VCaP (cell line): ENCODE measurements at regions not wholly inside any gene's neighbourhood (a gene's known extent, or its start where the extent isn't known, plus 50 kb on each side); places are given as distances from the start of the nearest gene placed in this dataset.

ENCODE experiments used
- H3K27ac ChIP-seq: fragments of 450-650 bp; 2 replicates; pipeline ENCODE4 v1.5.1; 2017
- TF ChIP-seq, protein P1 (sequence below): fragments of 450-650 bp; conservative IDR thresholded peaks from 2 replicates; pipeline ENCODE4 v1.5.1; 2017; ENCODE audit warnings: mild to moderate bottlenecking, moderate library complexity

DNA sequence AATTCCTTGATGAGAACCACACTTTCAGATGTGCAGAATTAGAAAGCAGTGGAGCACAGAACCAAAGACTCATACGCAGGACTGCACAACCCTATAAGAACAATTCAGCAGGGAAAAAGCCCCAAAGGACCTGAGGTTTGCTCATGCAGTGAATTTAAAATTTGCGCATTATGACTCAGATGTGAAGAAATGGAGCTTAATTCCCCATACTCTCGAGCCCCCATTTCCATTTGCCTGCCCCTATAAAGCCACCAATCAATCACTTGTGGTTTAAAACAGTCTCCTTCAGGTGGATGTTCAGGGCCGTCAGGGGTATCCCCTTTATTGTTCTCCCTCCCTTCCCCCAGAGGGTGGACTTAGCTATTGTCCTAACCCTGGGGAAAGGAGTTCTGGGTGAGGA is 221.2 kb downstream of the IGSF11 start:
- H3K27ac ChIP-seq = no peak overlapping the region

DNA sequence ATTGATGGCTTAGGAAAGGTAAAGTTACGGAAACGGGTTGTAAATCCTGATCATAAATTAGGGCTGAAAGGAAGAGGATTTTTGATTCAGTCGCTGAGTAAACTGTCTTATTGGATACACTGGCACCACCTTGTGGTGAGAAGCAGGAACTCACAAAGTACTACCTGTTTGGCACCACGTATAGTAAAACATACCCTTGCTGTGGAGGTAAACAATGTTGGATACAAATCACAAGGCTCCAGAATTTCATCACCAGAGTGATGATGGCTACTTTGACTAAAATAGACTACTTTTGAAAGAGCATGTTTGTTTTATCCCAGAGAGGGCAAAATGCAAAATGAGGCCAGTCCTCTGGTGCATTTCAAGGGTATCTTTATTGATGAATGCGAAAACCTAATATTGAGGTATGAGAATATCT is 216.9 kb downstream of the IGSF11 start:
- TF ChIP-seq, protein P1, sequence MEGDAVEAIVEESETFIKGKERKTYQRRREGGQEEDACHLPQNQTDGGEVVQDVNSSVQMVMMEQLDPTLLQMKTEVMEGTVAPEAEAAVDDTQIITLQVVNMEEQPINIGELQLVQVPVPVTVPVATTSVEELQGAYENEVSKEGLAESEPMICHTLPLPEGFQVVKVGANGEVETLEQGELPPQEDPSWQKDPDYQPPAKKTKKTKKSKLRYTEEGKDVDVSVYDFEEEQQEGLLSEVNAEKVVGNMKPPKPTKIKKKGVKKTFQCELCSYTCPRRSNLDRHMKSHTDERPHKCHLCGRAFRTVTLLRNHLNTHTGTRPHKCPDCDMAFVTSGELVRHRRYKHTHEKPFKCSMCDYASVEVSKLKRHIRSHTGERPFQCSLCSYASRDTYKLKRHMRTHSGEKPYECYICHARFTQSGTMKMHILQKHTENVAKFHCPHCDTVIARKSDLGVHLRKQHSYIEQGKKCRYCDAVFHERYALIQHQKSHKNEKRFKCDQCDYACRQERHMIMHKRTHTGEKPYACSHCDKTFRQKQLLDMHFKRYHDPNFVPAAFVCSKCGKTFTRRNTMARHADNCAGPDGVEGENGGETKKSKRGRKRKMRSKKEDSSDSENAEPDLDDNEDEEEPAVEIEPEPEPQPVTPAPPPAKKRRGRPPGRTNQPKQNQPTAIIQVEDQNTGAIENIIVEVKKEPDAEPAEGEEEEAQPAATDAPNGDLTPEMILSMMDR = peak; percentile 86
- no peak overlapping the region for H3K27ac ChIP-seq

More for the DNA sequence above, 221.2 kb downstream of the IGSF11 start:
- TF ChIP-seq, protein P1 = no peak

DNA sequence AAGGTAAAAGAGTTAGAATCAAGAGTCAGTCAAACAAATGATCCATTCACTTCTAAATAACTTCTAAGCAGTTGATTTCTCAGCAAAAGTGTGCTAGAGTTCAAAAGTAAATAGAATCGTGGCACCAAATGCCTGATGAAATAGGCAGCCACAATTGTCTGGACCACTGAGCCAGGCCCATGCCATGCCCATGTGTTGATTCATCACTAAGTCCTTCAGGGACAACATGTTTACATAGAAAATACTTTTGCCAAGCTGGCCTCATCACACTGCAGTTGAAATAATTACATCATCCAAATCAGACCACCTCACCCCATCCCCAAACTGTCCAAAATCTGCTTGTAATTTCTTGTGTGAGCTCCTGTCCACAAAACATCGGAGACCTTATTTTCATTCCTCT is 216.3 kb downstream of the IGSF11 start:
- TF ChIP-seq, protein P1 = no peak
- no peak overlapping the region for H3K27ac ChIP-seq

DNA sequence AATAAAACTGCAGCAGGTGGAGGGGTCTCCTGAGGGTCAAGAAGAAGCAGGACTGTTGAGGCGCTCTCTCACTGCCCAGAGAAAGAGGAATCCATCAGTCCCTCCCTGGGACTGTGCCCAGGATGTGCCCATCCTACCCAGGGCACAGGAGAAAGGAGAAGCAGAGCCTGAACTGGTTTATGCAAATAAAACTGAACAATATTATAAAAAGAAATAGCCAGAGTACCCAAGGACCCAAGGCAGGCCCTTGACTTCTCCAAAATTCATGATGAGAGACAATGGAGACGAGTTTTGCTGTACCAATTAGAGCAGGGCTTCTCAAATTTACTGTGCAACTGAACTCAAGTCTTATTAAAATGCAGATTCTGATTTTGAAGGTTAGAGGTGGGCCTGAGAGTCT is 211.0 kb downstream of the IGSF11 start:
- H3K27ac ChIP-seq = no peak overlapping the region
- TF ChIP-seq, protein P1 = no peak

DNA sequence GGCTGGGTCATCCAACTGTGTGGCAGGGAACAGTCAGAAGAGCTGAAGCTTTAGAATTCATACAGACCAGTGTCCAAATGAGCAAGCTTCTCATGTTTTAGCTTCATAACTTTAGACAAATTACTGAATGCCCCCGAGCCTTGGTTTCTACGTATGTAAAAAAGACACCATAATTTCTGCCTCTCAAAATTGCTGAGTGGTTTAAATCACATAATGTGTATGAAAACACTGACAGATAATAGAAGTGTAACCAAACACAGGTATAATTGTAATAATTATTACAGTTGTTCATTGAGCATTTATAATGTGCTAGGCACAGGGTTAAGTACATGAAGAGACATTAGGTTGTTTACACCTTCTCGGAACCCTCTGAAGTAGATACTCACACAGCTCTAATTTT is 207.2 kb downstream of the IGSF11 start:
- TF ChIP-seq, protein P1 = no peak
- no peak overlapping the region for H3K27ac ChIP-seq

DNA sequence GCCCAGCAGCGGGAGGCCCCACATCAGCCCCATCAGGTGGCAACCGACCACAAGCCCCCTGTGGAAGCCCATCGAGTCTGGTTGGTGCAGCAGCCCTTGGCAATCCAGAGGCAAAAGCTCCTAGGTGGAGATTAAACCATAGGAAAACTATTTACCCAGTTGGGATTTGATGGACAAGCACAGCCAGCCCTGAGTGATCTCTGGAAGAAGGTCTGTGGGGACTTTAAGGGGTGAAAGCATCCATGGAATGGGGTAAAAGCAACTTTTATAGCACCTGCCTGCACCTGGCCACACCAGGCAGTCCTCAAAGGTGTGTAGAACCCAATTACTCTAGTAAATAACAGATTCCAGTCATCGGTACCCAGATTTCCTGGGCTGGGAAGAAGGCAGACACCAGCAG is 206.3 kb downstream of the IGSF11 start:
- no peak overlapping the region for H3K27ac ChIP-seq
- TF ChIP-seq, protein P1 = no peak

DNA sequence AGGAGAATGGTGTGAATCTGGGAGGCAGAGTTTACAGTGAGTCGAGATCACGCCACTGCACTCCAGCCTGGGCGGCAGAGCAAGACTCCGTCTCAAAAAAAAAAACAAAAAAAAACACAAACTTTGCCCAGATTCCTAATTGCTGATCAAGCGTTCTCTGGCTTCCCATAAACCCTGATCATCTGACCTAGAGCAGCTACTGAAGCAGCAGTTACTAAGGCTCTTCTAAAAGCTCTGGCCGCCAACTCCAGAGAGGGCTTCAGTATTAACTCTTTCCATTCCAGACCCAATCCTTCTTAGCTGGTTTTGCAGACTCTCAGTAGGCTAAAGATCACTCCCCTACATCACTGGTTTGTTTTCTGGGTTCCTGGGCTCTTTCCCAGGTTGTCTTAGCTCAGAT is 201.6 kb downstream of the IGSF11 start:
- no peak overlapping the region for H3K27ac ChIP-seq
- TF ChIP-seq, protein P1 = no peak

DNA sequence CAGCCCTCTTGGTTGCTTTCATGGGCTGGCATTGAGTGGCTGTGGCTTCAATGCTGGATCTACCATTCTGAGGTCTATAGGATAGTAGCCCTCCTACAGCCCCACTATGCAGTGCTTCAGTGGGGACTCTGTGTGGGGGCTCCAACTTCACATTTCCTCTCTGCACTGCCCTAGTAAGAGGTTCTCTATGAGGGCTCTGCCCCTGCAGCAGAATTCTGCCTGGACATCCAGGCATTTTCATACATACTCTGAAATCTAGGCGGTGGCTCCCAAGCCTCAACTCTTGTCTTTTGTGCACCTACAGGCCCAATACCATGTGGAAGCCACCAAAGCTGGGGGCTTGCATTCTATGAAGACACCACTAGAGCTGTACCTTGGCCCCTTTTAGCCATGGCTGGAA is 195.8 kb downstream of the IGSF11 start:
- TF ChIP-seq, protein P1 = no peak
- H3K27ac ChIP-seq = no peak overlapping the region
